ENCODE measurements at regions not wholly inside any gene's neighbourhood (a gene's known extent, or its start where the extent isn't known, plus 50 kb on each side); places are given as distances from the start of the nearest gene placed in this dataset.

GRCh38 chr2:106969777-106970176 is 83.8 kb upstream of the ST6GAL2 start:
- TF ChIP-seq CTCF (conservative IDR thresholded peaks at IDR 0.05; ENCODE audit: low read depth, low read length), result no peak
- TF ChIP-seq EZH2 (IDR thresholded peaks at IDR 0.05; ENCODE audit: borderline replicate concordance, low read depth, low read length, poor library complexity, severe bottlenecking), result no peak

Data from A673 (cell line).